ENCODE measurements at regions not wholly inside any gene's neighbourhood (a gene's known extent, or its start where the extent isn't known, plus 50 kb on each side); places are given as distances from the start of the nearest gene placed in this dataset.

DNA sequence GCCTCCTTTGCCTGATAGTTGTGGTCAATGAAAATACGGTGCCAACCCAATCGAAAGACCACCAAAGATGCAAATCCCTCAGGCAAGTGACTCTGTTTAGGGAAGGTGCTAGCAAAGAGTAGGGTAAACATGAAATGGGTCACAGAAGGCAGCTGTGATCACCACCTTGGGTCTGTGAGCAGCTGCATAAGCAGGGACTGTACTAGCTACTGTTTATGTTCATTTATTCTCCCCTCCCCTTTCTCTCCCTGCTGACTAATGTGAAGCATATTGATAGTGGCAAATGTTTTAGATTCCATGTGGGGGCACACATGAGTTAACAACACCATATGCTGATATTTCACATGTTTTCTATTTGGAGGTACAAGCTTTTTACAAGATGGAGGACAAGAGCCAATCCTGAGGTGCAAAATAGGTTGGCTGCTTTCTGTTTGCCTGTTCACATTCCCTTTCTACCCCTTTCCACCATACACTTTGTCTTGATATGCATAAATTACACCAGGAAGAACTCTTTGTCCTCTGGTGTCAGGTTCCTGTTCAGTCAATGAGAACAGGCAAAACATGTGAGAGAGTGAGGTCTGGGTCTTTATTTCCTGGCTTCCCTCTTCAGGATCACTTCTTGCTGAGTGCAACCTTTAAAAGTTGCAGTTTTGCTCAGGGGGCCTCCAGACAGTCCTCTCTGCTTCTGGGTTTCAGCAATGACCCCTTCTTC, 71.1 kb downstream of the AVPR1A start:
- TF ChIP-seq, protein P1, sequence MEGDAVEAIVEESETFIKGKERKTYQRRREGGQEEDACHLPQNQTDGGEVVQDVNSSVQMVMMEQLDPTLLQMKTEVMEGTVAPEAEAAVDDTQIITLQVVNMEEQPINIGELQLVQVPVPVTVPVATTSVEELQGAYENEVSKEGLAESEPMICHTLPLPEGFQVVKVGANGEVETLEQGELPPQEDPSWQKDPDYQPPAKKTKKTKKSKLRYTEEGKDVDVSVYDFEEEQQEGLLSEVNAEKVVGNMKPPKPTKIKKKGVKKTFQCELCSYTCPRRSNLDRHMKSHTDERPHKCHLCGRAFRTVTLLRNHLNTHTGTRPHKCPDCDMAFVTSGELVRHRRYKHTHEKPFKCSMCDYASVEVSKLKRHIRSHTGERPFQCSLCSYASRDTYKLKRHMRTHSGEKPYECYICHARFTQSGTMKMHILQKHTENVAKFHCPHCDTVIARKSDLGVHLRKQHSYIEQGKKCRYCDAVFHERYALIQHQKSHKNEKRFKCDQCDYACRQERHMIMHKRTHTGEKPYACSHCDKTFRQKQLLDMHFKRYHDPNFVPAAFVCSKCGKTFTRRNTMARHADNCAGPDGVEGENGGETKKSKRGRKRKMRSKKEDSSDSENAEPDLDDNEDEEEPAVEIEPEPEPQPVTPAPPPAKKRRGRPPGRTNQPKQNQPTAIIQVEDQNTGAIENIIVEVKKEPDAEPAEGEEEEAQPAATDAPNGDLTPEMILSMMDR (IDR thresholded peaks at IDR 0.05; ENCODE audit: insufficient read depth, low read depth, low read length), result no peak
- ChIA-PET CTCF (interaction anchor here (0.9 to 2.7 kb wide), 2 partner anchors 8 to 11 kb away, joined by 4 to 8 read pairs; no protein-coding TSS in a partner anchor), POLR2A (no interaction called here)
- Histone ChIP-seq H3K36me3 (ENCODE audit: control insufficient read depth, insufficient read depth, low read length) (no peaks in the 10 kb centered on the region), H3K27me3 (ENCODE audit: control insufficient read depth, insufficient read depth, low read length) (no peaks in the 10 kb centered on the region; the same call in 1 of the 2 replicates), H3K4me3 (ENCODE audit: low read depth, low read length) (no peak overlapping the region)
- DNase-seq (ENCODE audit: low read depth), result no peak

DNA sequence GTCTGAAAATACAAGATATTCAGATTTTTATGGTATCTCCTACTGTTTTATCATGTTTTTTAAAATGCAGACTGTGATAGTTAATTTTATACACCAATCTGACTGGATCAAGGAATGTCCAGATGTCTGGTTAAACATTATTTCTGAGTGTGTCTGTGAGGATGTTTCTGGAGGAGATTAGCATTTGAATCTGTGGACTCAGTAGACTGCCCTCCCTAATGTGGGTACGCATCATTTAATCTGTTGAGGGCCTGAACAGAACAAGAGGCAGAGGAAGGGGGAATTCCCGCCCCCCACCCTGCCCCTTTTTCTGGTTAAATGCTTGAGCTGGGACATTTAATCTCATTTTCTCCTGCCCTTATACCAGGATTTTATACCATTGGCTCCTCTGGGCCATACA, 72.1 kb downstream of the AVPR1A start:
- Histone ChIP-seq H3K27me3 (ENCODE audit: control insufficient read depth, insufficient read depth, low read length) (no peaks in the 10 kb centered on the region; the same call in 1 of the 2 replicates), H3K36me3 (ENCODE audit: control insufficient read depth, insufficient read depth, low read length) (no peaks in the 10 kb centered on the region), H3K4me3 (ENCODE audit: low read depth, low read length) (no peak overlapping the region)
- ChIA-PET CTCF (interaction anchor here (0.6 to 2.7 kb wide), 3 partner anchors 10 to 641 kb away, joined by 3 to 8 read pairs (median 6); no protein-coding TSS in a partner anchor), POLR2A (no interaction called here)
- no peak for DNase-seq (ENCODE audit: low read depth)
- TF ChIP-seq, protein P1 (IDR thresholded peaks at IDR 0.05; ENCODE audit: insufficient read depth, low read depth, low read length), result no peak

DNA sequence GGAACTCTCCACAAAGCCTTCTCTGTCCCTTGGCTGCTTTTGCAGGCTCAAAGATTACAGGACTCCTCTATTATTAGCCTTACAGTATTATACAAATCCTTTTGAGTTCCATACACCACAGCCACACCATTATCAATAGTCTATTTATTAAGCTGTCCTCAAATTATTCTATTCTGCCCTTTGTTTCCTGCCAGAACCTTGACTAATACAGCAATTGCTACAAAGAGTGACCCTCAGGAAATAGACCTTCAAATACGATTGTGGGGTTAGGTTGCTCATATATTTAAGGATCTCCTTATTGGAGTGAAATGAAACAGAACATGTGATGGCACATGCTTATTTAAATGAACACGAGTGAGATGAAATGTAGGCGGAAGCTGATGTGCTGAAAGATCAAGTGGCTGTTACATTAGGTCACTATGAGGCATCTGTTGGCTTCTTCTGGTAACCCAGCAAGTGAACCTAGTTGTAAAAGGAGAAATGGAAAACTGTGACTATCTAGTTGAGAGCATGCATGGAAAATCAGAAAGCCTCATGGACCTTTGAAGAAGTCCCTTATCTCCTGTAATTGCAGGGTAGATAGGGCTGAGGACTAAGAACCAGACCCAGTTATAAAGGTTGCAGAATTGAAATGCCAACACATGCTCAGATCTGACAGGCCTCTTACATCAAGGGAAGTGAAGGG, 75.5 kb downstream of the AVPR1A start:
- ChIA-PET CTCF (no interaction called here), POLR2A (no interaction called here)
- no peaks in the 10 kb centered on the region; the same call in 1 of the 2 replicates for H3K27me3 ChIP-seq (ENCODE audit: control insufficient read depth, insufficient read depth, low read length)
- no peaks in the 10 kb centered on the region for H3K36me3 ChIP-seq (ENCODE audit: control insufficient read depth, insufficient read depth, low read length)
- no peak for DNase-seq (ENCODE audit: low read depth)
- no peak overlapping the region for H3K4me3 ChIP-seq (ENCODE audit: low read depth, low read length)
- TF ChIP-seq, protein P1 (IDR thresholded peaks at IDR 0.05; ENCODE audit: insufficient read depth, low read depth, low read length), result no peak

GRCh38 chr12:63070709-63071108, 80.3 kb downstream of the AVPR1A start:
- no peaks in the 10 kb centered on the region for H3K36me3 ChIP-seq (ENCODE audit: control insufficient read depth, insufficient read depth, low read length)
- ChIA-PET POLR2A (interaction anchor here (0.5 kb wide), 1 partner anchor 222 kb away, joined by 14 read pairs; no protein-coding TSS in a partner anchor), CTCF (interaction anchor here (0.8 to 6.0 kb wide), 5 partner anchors 9 to 272 kb away, joined by 3 to 62 read pairs (median 11); no protein-coding TSS in a partner anchor)
- TF ChIP-seq, protein P1 (IDR thresholded peaks at IDR 0.05; ENCODE audit: insufficient read depth, low read depth, low read length), result no peak
- H3K4me3 ChIP-seq (ENCODE audit: low read depth, low read length), result no peak overlapping the region
- H3K27me3 ChIP-seq (ENCODE audit: control insufficient read depth, insufficient read depth, low read length), result no peaks in the 10 kb centered on the region; the same call in 1 of the 2 replicates
- DNase-seq (ENCODE audit: low read depth), result no peak
